Aorta (tissue), 5 donors: ENCODE measurements at regions not wholly inside any gene's neighbourhood (a gene's known extent, or its start where the extent isn't known, plus 50 kb on each side); places are given as distances from the start of the nearest gene placed in this dataset.
A peak's percentile ranks its signal among the peaks of the same experiment; 100 is the strongest.

Experiments
- ATAC-seq: fragments of 200-7000 bp; cut with Tn5 transposase; one replicate; pipeline ENCODE4 v1.9.1; 2022; ENCODE audit warnings: moderate library complexity; ENCODE audit not compliant: low FRiP score
- DNase-seq, 2 donors: peaks; one replicate each; pipeline ENCODE4 v3.0.0-alpha.2; 2020
- H3K27ac ChIP-seq, 2 donors: one replicate each; pipeline ENCODE4 v1.5.1; 2013; ENCODE audit warnings: low read length in 2 of 2, mild to moderate bottlenecking in 2 of 2, moderate library complexity in 2 of 2, control low read depth in 1 of 2, inconsistent platforms in 1 of 2, low read depth in 1 of 2
- H3K27me3 ChIP-seq, 2 donors: one replicate each; pipeline ENCODE4 v1.6.1; 2013; ENCODE audit warnings: control low read depth in 1 of 2, low read length in 1 of 2, mild to moderate bottlenecking in 1 of 2, moderate library complexity in 1 of 2; ENCODE audit not compliant: insufficient read depth in 2 of 2, control insufficient read depth in 1 of 2
- H3K36me3 ChIP-seq, 2 donors: one replicate each; pipeline ENCODE4 v1.6.1; 2013; ENCODE audit warnings: control low read depth in 1 of 2, low read length in 1 of 2, mild to moderate bottlenecking in 1 of 2; ENCODE audit not compliant: insufficient read depth in 2 of 2, control insufficient read depth in 1 of 2
- H3K4me1 ChIP-seq, 2 donors: one replicate each; pipeline ENCODE4 v1.6.1; 2013; ENCODE audit warnings: low read length in 2 of 2, control low read depth in 1 of 2, mild to moderate bottlenecking in 1 of 2, moderate library complexity in 1 of 2; ENCODE audit not compliant: insufficient read depth in 2 of 2, control insufficient read depth in 1 of 2
- H3K4me3 ChIP-seq, 2 donors: one replicate each; pipeline ENCODE4 v1.5.1; 2013; ENCODE audit warnings: low read length in 2 of 2, control low read depth in 1 of 2, mild to moderate bottlenecking in 1 of 2
- H3K9me3 ChIP-seq: one replicate; pipeline ENCODE4 v1.6.1; 2013; ENCODE audit warnings: mild to moderate bottlenecking, low read length; ENCODE audit not compliant: control insufficient read depth
- WGBS, 2 donors: extraction: QIAGEN DNeasy Blood & Tissue Kit; methylation state at CpG; one replicate each; pipeline ENCODE4 v1.1.7; 2013; 5-methylcytosine and 5-hydroxymethylcytosine counted together
- intact Hi-C, 2 donors: fragments of 100-400 bp; cut with DNase I; formaldehyde crosslinking; loops; one replicate each; pipeline versions ENCODE4 v1.14.2 to v1.15.0; 2022
- donor health status: healthy with polysubstance abuse.
- donor health status: Bipolar disorder and iron deficiency.
- donor health status: DM: no; HTN: no; CAD: no.
- donor health status: DM: no; HTN: no; CAD: no.
- donor health status: DM: yes; HTN: yes; CAD: no.

DNA sequence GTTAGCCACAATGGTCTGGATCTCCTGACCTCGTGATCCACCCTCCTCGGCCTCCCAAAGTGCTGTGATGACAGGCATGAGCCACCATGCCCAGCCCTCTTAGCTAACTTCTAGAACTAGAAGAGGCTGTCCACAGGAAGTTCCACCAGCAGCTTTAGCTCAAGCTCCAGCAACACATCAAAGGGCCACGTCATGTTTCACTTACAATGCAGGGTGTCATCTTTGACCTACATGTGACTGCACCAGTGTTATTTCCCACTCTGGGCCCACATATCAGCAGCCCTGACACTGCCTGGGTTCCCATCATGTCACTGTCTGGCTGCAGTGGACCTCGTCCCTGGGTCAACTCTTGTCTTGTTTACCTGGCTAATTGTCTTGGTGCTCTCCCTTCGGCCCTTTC, 147.2 kb downstream of the GRIN2B start:
- DNase-seq, result no peak
- no peaks in the 10 kb centered on the region for H3K4me1 ChIP-seq
- WGBS, 2 donors, result 83 to 91% methylated on average over 5 of the region's 5 CpGs

DNA sequence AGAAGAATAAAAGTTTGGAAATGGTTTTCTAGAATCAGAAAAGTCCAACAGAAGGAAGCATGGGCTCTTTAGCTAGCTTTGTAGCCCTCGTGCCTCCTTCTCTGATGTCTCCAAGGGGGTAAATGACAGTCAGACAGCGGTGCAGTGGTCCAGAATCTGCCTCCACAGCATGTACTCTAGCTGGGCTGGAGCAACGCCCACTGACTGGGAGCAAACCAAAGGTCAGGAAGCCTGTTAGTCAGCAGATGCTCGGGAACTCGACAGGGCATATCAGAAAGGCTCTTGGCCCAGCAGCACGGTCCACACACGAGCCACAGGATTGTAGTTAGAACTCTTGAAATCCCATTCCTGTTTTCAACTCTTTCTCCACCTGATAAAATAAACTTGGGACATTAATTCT, 164.3 kb downstream of the GRIN2B start:
- WGBS, 2 donors, result 49 to 63% methylated on average over 7 of the region's 7 CpGs
- ATAC-seq (peak; percentile 19), DNase-seq (peak; percentile 67 to 77)
- H3K9me3 ChIP-seq, result no peaks in the 10 kb centered on the region
- intact Hi-C loops, result no loop called here
- H3K4me3 ChIP-seq, result no peak overlapping the region
- no peak overlapping the region for H3K27ac ChIP-seq
- no peaks in the 10 kb centered on the region for H3K36me3 ChIP-seq
- H3K4me1 ChIP-seq, result no peaks in the 10 kb centered on the region
- no peaks in the 10 kb centered on the region for H3K27me3 ChIP-seq

More for the DNA sequence above, 147.2 kb downstream of the GRIN2B start:
- Histone ChIP-seq H3K27ac (no peak overlapping the region), H3K36me3 (no peaks in the 10 kb centered on the region), H3K4me3 (no peak overlapping the region), H3K9me3 (peaks cover 1% of the 10 kb centered on the region), H3K27me3 (no peaks in the 10 kb centered on the region)
- ATAC-seq, result no peak
- intact Hi-C loops, result no loop called here

DNA sequence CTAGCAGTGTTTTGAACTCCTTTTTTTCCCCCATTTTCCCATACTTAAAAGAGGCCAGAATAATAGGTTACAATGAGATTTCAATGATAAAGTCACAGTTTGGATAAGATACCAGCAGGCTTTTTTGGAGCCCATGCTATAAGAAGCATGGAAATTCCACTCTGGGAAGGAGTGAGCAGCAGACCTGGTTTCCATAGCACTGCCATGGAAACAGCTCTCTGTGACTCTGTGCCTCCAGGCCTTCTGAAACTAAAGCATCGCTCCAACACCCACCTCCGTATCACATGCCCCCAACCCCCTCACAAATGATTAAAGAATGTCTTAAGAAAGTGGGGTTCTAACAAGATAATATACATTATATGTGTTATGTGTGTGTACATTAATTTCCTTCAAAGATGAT, 165.0 kb downstream of the GRIN2B start:
- WGBS, 2 donors, result 51 to 61% methylated on average over 2 of the region's 2 CpGs
- Histone ChIP-seq H3K27ac (no peak overlapping the region), H3K4me1 (no peaks in the 10 kb centered on the region), H3K36me3 (no peaks in the 10 kb centered on the region), H3K9me3 (no peaks in the 10 kb centered on the region), H3K27me3 (no peaks in the 10 kb centered on the region), H3K4me3 (no peak overlapping the region)
- DNase-seq (no peak), ATAC-seq (no peak)
- intact Hi-C loops, result no loop called here

DNA sequence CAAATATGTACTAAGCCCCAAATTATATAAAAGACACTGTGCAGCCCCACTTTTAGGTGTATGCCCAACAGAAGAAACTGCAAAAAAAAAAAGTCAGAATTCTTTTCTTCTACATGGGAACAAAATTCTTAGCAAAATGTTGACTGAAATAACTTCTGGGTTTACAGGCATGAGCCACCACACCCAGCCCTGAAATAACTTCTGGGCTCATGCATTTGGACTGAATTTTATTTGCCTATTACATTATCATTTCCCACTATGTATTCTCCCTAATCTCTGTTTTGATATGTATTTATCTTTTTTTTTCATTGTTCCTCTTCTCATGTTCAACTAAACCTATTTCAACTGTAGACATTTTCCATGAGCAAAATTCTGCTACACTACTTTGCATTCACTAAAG, 169.2 kb downstream of the GRIN2B start:
- Histone ChIP-seq H3K4me1 (no peaks in the 10 kb centered on the region), H3K27ac (no peak overlapping the region), H3K27me3 (no peaks in the 10 kb centered on the region), H3K36me3 (no peaks in the 10 kb centered on the region), H3K9me3 (peaks cover 2% of the 10 kb centered on the region), H3K4me3 (no peak overlapping the region)
- DNase-seq (no peak), ATAC-seq (no peak)
- intact Hi-C loops, result no loop called here

DNA sequence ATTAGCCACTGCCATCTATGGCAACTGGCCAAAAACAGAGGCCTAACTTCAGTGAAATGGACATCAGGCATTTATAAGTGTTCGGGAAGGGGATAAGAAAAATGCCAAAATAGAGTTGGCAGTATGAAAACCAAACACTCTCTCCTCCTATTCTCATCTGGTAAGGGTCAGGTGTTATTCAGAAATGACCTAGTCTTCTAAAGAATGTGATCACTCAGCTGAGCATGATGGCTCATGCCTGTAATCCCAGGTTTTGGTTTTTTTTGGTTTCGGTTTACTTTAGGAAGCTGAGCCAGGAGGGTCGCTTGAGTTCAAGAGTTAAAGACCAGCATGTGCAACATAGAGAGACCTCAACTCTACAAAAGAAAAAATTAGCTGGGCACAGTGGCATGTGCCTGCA, 170.3 kb downstream of the GRIN2B start:
- Histone ChIP-seq H3K36me3 (no peaks in the 10 kb centered on the region), H3K4me1 (no peaks in the 10 kb centered on the region), H3K27ac (no peak overlapping the region), H3K4me3 (no peak overlapping the region), H3K27me3 (no peaks in the 10 kb centered on the region), H3K9me3 (peaks cover 2% of the 10 kb centered on the region)
- intact Hi-C loops, result no loop called here
- DNase-seq, result no peak
- WGBS, 2 donors, result 73 to 77% methylated on average over 3 of the region's 3 CpGs
- ATAC-seq, result no peak

DNA sequence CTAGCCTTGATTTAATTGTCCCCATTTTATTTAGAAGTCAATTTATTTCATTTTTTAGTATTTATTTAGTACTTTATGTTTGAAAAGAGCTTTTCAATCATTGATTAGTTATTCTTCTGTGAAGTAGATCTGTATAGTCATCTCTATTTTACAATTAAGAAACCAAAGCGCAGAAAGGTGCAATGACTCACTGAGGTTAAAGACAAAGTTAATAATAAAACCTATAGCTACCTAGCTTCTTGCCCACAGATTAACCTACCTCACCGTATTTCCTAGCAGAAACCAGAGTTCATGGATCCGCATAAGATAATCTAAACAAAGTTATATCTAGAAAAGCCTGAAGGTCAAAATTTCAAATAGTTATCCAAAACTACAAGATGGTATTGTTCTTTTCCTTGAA, 176.4 kb downstream of the GRIN2B start:
- no peak overlapping the region for H3K27ac ChIP-seq
- peaks cover 2% of the 10 kb centered on the region for H3K9me3 ChIP-seq
- ATAC-seq, result no peak
- 60 to 62% methylated on average over 3 of the region's 3 CpGs for WGBS, 2 donors
- H3K27me3 ChIP-seq, result no peaks in the 10 kb centered on the region
- DNase-seq, result no peak
- no peaks in the 10 kb centered on the region for H3K4me1 ChIP-seq
- intact Hi-C loops, result no loop called here
- H3K36me3 ChIP-seq, result no peaks in the 10 kb centered on the region
- no peak overlapping the region for H3K4me3 ChIP-seq

DNA sequence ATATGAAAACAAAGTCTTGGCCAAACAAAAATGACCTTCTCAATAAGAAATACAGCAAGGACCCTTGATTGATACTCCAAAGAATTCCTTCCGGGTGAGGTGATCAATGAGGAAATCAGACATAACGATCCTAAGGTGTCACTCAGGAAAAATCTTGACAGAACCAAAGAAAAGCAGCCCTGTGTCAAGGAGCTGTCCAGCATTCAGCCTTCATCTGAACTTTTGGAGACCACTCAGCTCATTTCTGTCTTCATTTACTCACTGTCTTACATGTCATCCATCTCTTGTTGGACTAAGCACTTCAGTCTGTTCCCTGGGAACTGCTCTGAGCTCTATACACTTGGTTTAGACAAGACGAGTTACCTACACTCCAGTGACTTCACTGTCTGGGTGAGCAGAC, 179.9 kb downstream of the GRIN2B start:
- no peaks in the 10 kb centered on the region for H3K9me3 ChIP-seq
- DNase-seq, result no peak
- H3K27ac ChIP-seq, result no peak overlapping the region
- no peaks in the 10 kb centered on the region for H3K27me3 ChIP-seq
- H3K36me3 ChIP-seq, result no peaks in the 10 kb centered on the region
- ATAC-seq, result no peak
- intact Hi-C loops, result no loop called here
- no peaks in the 10 kb centered on the region for H3K4me1 ChIP-seq
- WGBS, 2 donors, result 50 to 68% methylated on average over 3 of the region's 3 CpGs
- no peak overlapping the region for H3K4me3 ChIP-seq

DNA sequence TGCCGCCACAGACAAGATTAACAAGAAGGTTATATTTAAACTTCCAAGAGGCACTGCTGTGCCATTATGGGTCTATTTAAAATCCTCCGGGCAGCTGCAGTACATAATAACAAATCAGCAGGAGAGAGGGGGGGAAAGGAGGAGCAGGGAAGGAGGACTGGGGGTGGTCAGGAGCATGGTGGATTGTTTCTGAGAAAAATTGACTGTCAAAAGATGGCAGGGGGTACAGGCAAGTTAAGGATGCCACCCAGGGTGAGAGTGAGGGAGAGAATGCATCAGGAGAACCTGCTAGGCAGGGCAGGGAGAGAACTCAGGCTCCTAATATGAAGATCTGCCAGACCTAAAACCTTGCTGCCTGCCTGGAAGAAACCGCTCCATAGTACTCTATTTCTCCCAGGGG, 181.8 kb downstream of the GRIN2B start:
- 25 to 33% methylated on average over 3 of the region's 3 CpGs for WGBS, 2 donors
- Histone ChIP-seq H3K27me3 (no peaks in the 10 kb centered on the region), H3K36me3 (no peaks in the 10 kb centered on the region), H3K4me3 (no peak overlapping the region), H3K4me1 (no peaks in the 10 kb centered on the region), H3K9me3 (no peaks in the 10 kb centered on the region), H3K27ac (no peak overlapping the region)
- ATAC-seq, result no peak
- no peak for DNase-seq
- intact Hi-C loops, result no loop called here

DNA sequence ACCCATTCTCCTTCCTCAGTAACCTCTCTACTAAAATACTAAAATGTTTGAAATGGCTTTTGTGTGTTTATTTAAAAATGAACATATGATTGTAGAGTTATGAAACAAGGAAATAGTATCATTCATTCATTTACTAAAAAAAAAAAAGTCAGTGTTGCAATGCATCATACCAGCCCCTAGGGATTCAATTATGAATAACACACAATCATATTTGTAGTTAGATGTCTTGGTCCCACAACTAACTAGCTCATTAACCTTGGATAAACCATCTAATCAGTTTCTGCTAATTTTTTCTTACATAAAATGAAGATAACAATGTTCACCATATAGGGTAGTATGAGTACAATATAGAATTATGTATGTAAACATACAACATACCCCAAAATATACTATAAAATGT, 183.2 kb downstream of the GRIN2B start:
- ATAC-seq (no peak), DNase-seq (no peak)
- intact Hi-C loops, result no loop called here
- H3K4me1 ChIP-seq, result no peaks in the 10 kb centered on the region
- no peaks in the 10 kb centered on the region for H3K9me3 ChIP-seq
- H3K4me3 ChIP-seq, result no peak overlapping the region
- no peak overlapping the region for H3K27ac ChIP-seq
- no peaks in the 10 kb centered on the region for H3K36me3 ChIP-seq
- H3K27me3 ChIP-seq, result no peaks in the 10 kb centered on the region
